Fibroblast of lung (primary cell): ENCODE measurements at regions not wholly inside any gene's neighbourhood (a gene's known extent, or its start where the extent isn't known, plus 50 kb on each side); places are given as distances from the start of the nearest gene placed in this dataset.

ENCODE experiments used
- CTCF ChIP-seq, 2 donors: IDR thresholded peaks in 1 of 2; conservative IDR thresholded peaks in 1 of 2; 1 replicate in 1 of 2; 2 replicates in 1 of 2; pipeline ENCODE4 v1.5.1; 2011 to 2012; ENCODE audit warnings: low read length in 2 of 2, control low read depth in 1 of 2, inconsistent platforms in 1 of 2, low read depth in 1 of 2, mild to moderate bottlenecking in 1 of 2
- EZH2 ChIP-seq: IDR thresholded peaks from 2 replicates; pipeline ENCODE4 v1.5.1; 2012; ENCODE audit warnings: low read length, control low read depth, mild to moderate bottlenecking; ENCODE audit errors: missing control alignments

GRCh38 chr17:14732211-14732610 is 431.3 kb downstream of the HS3ST3B1 start:
- no peak for TF ChIP-seq CTCF (conservative IDR thresholded peaks at IDR 0.05 in 1 of 2, IDR thresholded peaks at IDR 0.05 in 1 of 2; ENCODE audit: low read depth in 1 of 2, low read length in 2 of 2)
- no peak for TF ChIP-seq EZH2
